HepG2 (cell line): ENCODE measurements at regions not wholly inside any gene's neighbourhood (a gene's known extent, or its start where the extent isn't known, plus 50 kb on each side); places are given as distances from the start of the nearest gene placed in this dataset.

Source experiments
- ATAC-seq: fragments of 200-7000 bp; cut with Tn5 transposase; 3 replicates; pipeline ENCODE4 v1.9.1; 2020; ENCODE audit warnings: mild to moderate bottlenecking, moderate library complexity
- BruUV-seq: library from RNA; stranded (reverse); fragments of 400-500 nt; replicated peaks from 2 replicates; lab custom pipeline; 2021; lab: Mats Ljungman, UMichigan
- CTCF ChIA-PET: fragments of 300-600 bp; formaldehyde crosslinking; extraction: SDS; loops from one replicate; lab custom pipeline; 2021; ENCODE audit warnings: low total read pairs, inconsistent platforms, low intra/inter-chr PET ratio; lab: Yijun Ruan, JAX
- POLR2A ChIA-PET: fragments of 350-600 bp; sonication (Branson Sonifier 250); formaldehyde crosslinking; loops from one replicate; lab custom pipeline; 2020; ENCODE audit warnings: antibody characterized with exemption, inconsistent platforms; lab: Yijun Ruan, JAX
- DNase-seq: peaks from one replicate; pipeline ENCODE4 v3.0.0-alpha.2; 2015; ENCODE audit warnings: low spot score
- FAIRE-seq: peaks from 3 replicates; lab custom pipeline; 2011; peaks lifted over from hg19 to GRCh38; lab: Jason Lieb, UNC
- H2AFZ ChIP-seq: one replicate; pipeline ENCODE4 v1.6.1; 2011; ENCODE audit warnings: low read length, inconsistent platforms
- H3K27ac ChIP-seq: fragments of 300-600 bp; 3 replicates; pipeline ENCODE4 v1.8.0; 2011; ENCODE audit warnings: mixed run types, mild to moderate bottlenecking, mixed read lengths, low read length, inconsistent platforms; ENCODE audit not compliant: insufficient read depth; ENCODE audit errors: extremely low read length
- H3K27me3 ChIP-seq, 2 experiments: fragments of 200-600 bp in 1 of 2; 2 replicates in 1 of 2; 3 replicates in 1 of 2; pipeline versions ENCODE4 v1.6.0 to v1.8.0; 2011; ENCODE audit warnings: low read length in 2 of 2, mild to moderate bottlenecking in 2 of 2, moderate library complexity in 2 of 2, inconsistent platforms in 1 of 2; ENCODE audit not compliant: insufficient read depth in 2 of 2, control insufficient read depth in 1 of 2
- H3K36me3 ChIP-seq, 2 experiments: fragments of 200-600 bp in 1 of 2; replicated peaks in 1 of 2; 2 replicates in 1 of 2; 3 replicates in 1 of 2; pipeline versions ENCODE4 v1.5.1 to v1.8.0; 2011; ENCODE audit warnings: low read length in 2 of 2, inconsistent platforms in 1 of 2; ENCODE audit not compliant: insufficient read depth in 2 of 2, control insufficient read depth in 1 of 2
- H3K4me1 ChIP-seq: 2 replicates; pipeline ENCODE4 v1.5.1; 2012; ENCODE audit warnings: low read length, inconsistent platforms; ENCODE audit not compliant: insufficient read depth
- H3K4me2 ChIP-seq: 2 replicates; pipeline ENCODE4 v1.6.0; 2011; ENCODE audit warnings: low read depth, low read length, inconsistent platforms
- H3K4me3 ChIP-seq, 3 experiments: fragments of 200-600 bp in 1 of 3; sonication (generic), shearing (Covaris generic) in 1 of 3; replicated peaks in 1 of 3; 2 replicates each; pipeline ENCODE4 v1.5.1; 2011 to 2016; ENCODE audit warnings: low read length in 3 of 3, inconsistent platforms in 2 of 3, low read depth in 2 of 3, mild to moderate bottlenecking in 2 of 3, control low read depth in 1 of 3, mixed read lengths in 1 of 3; ENCODE audit not compliant: insufficient read depth in 1 of 3
- H3K79me2 ChIP-seq: one replicate; pipeline ENCODE4 v1.6.1; 2011; ENCODE audit warnings: low read length, inconsistent platforms; ENCODE audit not compliant: insufficient read depth
- H3K9ac ChIP-seq: 2 replicates; pipeline ENCODE4 v1.6.0; 2011; ENCODE audit warnings: mild to moderate bottlenecking, low read depth, low read length, inconsistent platforms; ENCODE audit not compliant: insufficient read depth
- H3K9me3 ChIP-seq: 2 replicates; pipeline ENCODE4 v1.5.1; 2012; ENCODE audit warnings: mild to moderate bottlenecking, low read length
- H4K20me1 ChIP-seq: 2 replicates; pipeline ENCODE4 v1.6.0; 2011; ENCODE audit warnings: inconsistent platforms, mild to moderate bottlenecking, low read length, moderate library complexity; ENCODE audit not compliant: insufficient read depth
- FOXA1 ChIP-seq, 2 experiments: fragments of 450-650 bp in 1 of 2; sonication (generic) in 1 of 2; formaldehyde crosslinking in 1 of 2; IDR thresholded peaks; 2 replicates each; pipeline versions ENCODE4 v1.4.0 to v1.6.1; 2016 to 2020; ENCODE audit warnings: missing genetic modification reagents in 1 of 2
- MTERF4 ChIP-seq: sonication (generic); formaldehyde crosslinking; IDR thresholded peaks from 2 replicates; pipeline ENCODE4 v1.8.0; 2023; ENCODE audit warnings: mild to moderate bottlenecking, missing genetic modification reagents
- SOX13 ChIP-seq, 3 experiments: fragments of 450-650 bp in 1 of 3; sonication (generic) in 1 of 3; formaldehyde crosslinking in 1 of 3; IDR thresholded peaks in 2 of 3; conservative IDR thresholded peaks in 1 of 3; 2 replicates each; pipeline versions ENCODE4 v1.5.0 to v1.6.1; 2016 to 2020; ENCODE audit warnings: antibody characterized with exemption in 1 of 3, mild to moderate bottlenecking in 1 of 3, missing compliant biosample characterization in 1 of 3, missing genetic modification reagents in 1 of 3, moderate library complexity in 1 of 3
- XBP1 ChIP-seq: sonication (generic); formaldehyde crosslinking; IDR thresholded peaks from 2 replicates; pipeline ENCODE4 v1.5.0; 2020; ENCODE audit warnings: missing genetic modification reagents
- ZFP1 ChIP-seq: IDR thresholded peaks from 2 replicates; pipeline ENCODE4 v1.6.1; 2016
- ZNF382 ChIP-seq: sonication (generic); formaldehyde crosslinking; IDR thresholded peaks from 2 replicates; pipeline ENCODE4 v1.5.0; 2020; ENCODE audit warnings: missing genetic modification reagents, mild to moderate bottlenecking, borderline replicate concordance
- ZNF546 ChIP-seq: sonication (generic); formaldehyde crosslinking; conservative IDR thresholded peaks from 2 replicates; pipeline ENCODE4 v1.8.1; 2023; ENCODE audit warnings: mild to moderate bottlenecking, missing genetic modification reagents
- ZNF782 ChIP-seq: sonication (generic); formaldehyde crosslinking; IDR thresholded peaks from 2 replicates; pipeline ENCODE4 v1.4.0; 2020; ENCODE audit warnings: missing genetic modification reagents, mild to moderate bottlenecking, borderline replicate concordance
- WGBS: methylation state at CpG from one replicate; pipeline ENCODE4 v1.1.6; 2017; ENCODE audit warnings: low lambda C conversion rate; 5-methylcytosine and 5-hydroxymethylcytosine counted together
- in situ Hi-C: cut with HindIII; loops from 2 replicates; pipeline ENCODE4 v1.10.0; 2017; ENCODE audit warnings: low pct_unique_long_range_greater_than_20kb; ENCODE audit not compliant: extremely low pct_ligation_motif_present
- intact Hi-C: fragments of 100-400 bp; cut with micrococcal nuclease; formaldehyde crosslinking; loops from one replicate; pipeline ENCODE4 v1.10.0; 2022; ENCODE audit not compliant: unreplicated experiment

- Histone ChIP-seq H3K9me3 (no peaks in the 10 kb centered on the region), H3K4me1 (no peaks in the 10 kb centered on the region), H4K20me1 (no peaks in the 10 kb centered on the region), H3K4me2 (no peak overlapping the region), H3K36me3 (no peaks in the 10 kb centered on the region), H2AFZ (no peak overlapping the region), H3K27ac (no peak overlapping the region), H3K9ac (no peak overlapping the region), H3K4me3 (no peak overlapping the region), H3K27me3 (peaks cover 0 to 57% of the 10 kb centered on the region in 2 experiments), H3K79me2 (no peaks in the 10 kb centered on the region)
- POLR2A ChIA-PET: no interaction called here
- no peak for DNase-seq
- WGBS: 12% methylated on average over 8 of the region's 8 CpGs
- intact Hi-C loops (no loop called here), in situ Hi-C loops (no loop called here)
- BruUV-seq: no TSS peak
- no peak for TF ChIP-seq ZNF546 (CRISPR knock-in tag)
- no peak for TF ChIP-seq ZNF782 (CRISPR knock-in tag)
- no peak for TF ChIP-seq ZNF382 (CRISPR knock-in tag)
- TF ChIP-seq SOX13 (IDR thresholded peaks at IDR 0.05): no peak
- no peak for TF ChIP-seq SOX13 (CRISPR knock-in tag; conservative IDR thresholded peaks at IDR 0.05 in 1 of 2, IDR thresholded peaks at IDR 0.05 in 1 of 2)
- TF ChIP-seq FOXA1 (IDR thresholded peaks at IDR 0.05): no peak
- no peak for TF ChIP-seq FOXA1 (CRISPR knock-in tag; IDR thresholded peaks at IDR 0.05)
- TF ChIP-seq MTERF4 (CRISPR knock-in tag): no peak
- no peak for TF ChIP-seq XBP1 (CRISPR knock-in tag)
- TF ChIP-seq ZFP1 (CRISPR knock-in tag): no peak
- CTCF ChIA-PET: no interaction called here
- no peak for FAIRE-seq
- ATAC-seq: no peak
Observed at GRCh38 chr5:73267766-73268435, 94.9 kb downstream of the TMEM174 start.
